ENCODE measurements at regions not wholly inside any gene's neighbourhood (a gene's known extent, or its start where the extent isn't known, plus 50 kb on each side); places are given as distances from the start of the nearest gene placed in this dataset.
"Not testable (repeated sequence)": the region's sequence is repeated elsewhere in the genome, so short reads cannot be mapped to it uniquely, and the experiment has no call there.

DNA sequence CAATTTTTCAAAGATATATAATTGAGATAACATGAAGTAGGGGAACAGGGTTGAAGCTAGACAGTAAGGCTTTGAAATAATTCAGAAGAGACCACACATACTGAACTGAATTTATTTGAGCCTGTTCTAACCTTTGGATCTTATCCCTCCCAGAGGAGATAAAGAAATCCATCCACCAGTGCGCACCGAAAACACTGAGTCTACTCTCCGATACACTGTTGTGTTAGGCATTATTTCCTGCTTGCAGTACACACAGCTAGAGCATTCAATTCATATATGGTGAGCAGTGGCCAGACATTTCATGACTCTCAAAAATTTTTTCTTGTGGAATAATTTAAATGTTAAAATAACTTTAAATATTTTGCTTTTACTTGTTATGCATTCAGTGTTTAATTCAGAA, 342.7 kb downstream of the GPD2 start:
- DNase-seq (ENCODE audit: low read depth in 2 of 2): no peak

DNA sequence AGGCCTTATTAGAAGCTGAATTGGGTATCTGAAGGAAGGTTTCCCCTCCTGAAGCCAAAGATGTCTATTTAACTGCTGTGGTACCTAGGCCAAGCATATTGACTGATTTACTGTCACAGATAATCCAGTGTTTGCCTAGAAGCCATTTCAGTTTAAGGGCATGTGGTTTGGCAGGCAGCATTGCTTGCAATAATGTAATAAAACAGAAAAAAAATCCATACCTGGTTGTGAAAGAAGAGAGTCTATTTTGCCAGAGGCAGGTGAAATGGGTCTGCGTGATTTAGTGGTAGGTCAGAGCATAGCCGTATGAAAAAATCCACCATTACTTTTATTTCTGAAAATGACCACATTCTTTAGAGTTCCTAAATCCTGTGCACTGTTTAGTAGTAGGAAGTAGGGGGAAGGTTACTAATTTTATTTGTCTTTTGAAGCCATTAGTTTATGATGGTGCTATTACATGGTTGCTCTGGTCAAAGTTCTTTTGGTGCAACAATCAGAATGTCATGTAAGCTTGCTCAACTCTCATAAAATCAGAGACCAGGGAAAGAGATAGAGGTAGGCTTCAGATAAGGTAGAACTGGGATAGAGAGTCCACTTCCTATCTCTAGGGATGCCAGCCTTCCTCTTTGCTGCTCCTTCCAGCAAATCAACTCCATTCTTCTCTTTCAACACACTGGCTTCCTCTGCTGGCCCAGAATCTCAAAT, 343.4 kb downstream of the GPD2 start:
- DNase-seq (ENCODE audit: low read depth in 2 of 2): no peak

DNA sequence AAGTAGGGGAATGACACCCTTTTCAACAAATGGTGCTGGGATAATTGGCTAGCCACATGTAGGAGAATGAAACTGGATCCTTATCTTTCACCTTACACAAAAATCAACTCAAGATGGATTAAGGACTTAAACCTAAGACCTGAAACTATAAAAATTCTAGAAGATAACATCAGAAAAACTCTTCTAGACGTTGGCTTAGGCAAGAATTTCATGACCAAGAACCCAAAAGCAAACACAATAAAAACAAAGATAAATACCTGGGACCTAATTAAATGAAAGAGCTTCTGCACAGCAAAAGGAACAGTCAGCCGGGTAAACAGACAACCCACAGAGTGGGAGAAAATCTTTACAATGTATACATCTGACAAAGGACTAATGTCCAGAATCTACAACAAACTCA, 345.5 kb downstream of the GPD2 start:
- not testable (repeated sequence) for DNase-seq (ENCODE audit: low read depth in 2 of 2)

DNA sequence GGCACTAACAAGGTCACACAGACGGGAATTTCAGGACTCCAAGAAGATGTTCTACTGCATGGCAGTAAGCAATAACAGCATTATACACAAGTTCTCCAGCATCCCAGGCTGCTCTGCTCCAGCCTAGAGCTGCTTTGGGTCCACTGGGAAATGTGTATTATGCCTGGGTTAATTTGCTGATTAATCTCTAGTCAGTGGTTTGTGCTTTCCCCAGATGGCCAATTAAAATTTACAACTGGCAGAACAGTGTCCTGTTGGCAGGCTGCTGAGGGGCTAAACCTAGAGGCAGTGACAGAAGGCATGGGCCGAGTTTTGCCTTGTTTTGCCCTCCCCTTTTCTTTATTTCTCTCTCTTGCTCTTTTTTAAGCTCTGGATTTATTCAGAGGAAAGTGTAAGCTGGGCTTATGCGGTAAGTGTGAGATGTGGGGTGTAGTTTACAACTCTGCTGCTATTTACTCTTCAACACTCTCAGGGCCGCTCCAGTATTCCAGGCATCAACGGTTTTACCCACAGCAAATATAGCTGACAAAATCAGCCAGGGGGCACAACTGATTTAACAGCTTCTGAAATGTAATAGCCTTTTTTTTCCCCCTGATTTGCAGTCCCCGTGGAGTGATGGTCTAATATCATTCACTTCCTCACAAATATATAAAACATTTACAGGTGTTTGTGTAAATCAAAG, 348.0 kb downstream of the GPD2 start:
- no peak for DNase-seq (ENCODE audit: low read depth in 2 of 2)

DNA sequence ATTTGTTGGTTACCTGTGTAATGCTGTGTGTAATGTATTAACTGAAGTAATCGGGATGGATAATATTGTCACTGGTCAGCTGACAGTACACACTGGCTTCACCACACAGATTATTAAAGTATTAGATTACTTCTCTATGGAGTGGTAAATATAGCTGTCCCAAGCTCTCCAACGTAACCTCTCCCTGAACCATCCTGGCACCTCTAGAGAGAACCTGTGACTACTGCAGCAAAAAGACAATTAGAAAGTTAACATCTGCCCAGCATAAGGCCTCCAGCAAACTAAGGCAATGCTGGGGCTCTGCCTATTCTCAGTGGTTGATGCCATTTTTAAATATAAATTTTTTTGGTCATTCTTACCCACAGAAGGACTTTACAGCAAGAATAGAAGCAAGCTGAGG, 351.3 kb downstream of the GPD2 start:
- DNase-seq (ENCODE audit: low read depth in 2 of 2): no peak

DNA sequence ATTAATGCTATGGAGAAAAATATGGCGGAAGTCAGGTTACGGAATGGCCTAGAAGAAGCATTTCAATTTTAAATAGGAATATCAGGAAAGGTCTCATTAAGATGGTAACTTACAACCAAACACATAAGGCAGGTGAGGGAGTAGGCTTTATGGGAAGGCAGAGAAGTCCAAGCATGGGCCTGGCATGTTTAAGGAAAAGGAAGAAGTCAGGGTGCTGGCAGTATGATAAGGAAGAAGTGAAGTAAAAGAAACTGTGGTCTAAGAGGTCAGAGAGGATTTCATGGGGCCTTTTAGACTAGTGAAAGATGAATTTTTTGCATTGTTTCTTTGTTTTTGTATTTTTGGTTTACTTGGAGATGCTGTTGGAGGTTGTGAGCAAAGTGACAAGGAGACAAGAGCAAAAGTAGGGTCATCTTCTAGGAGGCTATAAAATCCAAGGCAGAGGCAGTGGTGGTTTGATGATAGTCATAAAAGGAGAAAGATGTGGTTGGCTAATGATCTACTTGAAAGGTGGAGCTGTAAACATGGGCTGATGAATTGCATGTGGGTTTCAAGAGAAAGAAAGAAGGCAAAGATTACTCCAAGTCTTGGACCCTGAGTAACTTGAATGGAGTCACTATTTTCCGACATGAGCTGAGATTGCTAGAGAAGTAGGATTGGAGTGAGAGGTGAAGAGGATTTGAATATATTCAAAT, 354.3 kb downstream of the GPD2 start:
- no peak for DNase-seq (ENCODE audit: low read depth in 2 of 2)

DNA sequence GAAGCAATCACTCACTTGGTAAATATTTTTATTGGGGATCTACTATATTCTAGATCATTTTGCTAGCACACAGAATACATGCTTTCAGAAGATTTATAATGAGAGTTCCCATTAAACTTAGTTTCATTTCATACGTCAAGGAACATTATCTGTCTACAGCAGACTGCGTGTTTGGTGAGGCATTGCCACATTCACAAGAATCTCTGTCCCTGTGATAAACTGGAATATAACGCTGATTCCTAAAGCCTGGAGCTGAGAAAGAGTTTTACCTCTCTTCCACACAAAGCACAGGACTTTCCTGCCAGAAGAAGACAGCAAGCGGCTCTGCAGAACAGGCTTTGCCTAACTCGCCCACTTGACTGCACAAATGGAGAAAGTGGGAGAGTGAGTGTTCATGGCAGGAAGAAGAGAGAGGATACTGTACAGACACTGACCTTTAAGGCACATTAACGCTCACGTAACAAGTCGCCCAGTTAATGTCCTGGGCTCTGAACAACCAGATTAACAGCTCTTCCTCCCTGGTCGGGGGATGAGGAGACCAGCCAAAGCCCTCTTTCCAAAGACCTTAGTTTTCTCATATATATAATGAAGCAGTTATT, 356.2 kb downstream of the GPD2 start:
- no peak for DNase-seq (ENCODE audit: low read depth in 2 of 2)

DNA sequence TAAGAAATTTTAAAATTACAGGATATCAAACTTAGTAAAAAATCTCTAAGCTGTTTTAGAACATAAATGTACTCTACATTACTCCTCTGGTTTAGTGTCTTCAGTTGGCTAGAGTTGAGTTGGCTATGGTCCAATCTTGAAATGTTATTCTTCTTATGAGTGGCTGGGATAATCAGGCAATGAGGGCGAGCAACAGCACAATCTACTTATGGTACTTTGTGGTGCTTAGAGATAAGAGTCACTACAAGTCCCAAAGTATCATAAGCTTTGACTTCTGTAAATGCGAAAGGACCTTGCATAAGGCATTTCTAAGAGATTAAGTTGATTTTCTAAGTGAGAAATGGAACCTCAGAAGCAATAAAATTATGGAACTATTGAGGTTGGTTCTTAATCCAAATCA, 361.7 kb downstream of the GPD2 start:
- DNase-seq (ENCODE audit: low read depth in 2 of 2): no peak

DNA sequence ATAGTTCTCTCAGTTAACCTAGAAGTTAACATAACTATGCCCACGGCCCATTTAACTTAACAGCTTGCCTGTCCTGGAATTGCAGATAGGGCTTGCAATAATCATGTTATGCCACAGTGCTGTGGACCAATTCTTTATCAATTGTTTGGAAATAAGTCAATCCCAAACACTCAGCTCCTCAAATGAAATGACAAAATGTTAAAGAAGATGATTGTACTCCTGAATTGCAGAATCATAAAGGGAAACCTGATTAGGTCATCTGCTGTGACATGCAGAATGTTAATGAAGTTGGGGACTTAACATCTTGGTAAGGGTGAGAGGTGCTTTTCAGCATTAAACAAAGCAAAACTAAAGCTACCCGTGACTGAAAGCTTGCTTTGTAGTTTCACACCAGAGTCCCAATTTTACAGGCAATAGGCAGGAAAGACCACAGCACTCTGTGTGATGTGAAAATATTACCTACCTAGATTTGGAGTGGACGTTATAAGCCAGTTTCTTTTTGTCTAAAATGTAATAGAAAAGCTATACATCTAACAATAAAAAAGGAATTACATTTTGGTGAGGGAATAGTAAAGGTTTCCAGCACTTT, 364.0 kb downstream of the GPD2 start:
- no peak for DNase-seq (ENCODE audit: low read depth in 2 of 2)

DNA sequence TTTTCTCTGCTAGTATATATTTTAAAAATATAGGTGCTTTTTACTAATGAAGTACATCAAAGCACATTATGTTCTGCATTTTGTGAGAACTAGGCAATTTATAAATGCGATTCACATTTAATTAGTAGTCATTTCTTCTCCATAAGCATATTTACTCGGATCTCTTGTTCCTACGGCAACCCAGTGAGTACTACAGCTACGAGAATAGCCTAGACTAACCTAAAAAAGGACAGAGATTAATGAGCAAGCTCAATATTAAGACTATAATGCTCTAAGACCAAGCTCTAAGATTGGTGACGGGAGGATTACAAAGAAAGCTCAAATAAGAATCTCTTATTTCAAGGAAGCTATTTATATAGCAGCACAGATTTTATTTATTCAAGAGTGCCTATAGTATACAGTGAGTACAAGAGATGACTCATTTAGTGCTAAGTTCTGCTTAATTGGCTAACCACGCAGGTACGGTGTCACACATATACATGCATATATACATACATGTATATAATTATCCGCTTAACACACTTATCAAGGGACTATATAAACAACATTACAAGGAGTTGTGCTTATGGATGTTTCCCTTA, 364.7 kb downstream of the GPD2 start:
- DNase-seq (ENCODE audit: low read depth in 2 of 2): no peak

DNA sequence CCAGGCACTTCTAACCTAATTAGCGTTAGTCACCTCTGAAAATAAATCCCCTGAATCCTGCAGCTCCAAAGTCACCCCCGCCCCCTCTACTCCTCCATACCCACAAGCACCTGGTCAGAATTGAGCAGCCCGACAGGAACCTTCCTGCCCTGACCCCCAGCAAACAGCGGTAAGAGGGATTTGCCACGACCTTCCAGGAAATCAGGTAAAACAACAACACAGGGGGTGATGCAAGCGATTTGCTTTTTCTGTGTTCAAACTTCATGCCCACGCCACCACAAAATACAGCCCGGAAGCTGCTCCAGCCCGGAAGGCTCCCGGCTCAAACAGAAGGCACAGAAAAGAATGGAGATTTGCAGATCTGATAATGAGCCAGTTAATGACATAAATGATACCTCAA, 367.1 kb downstream of the GPD2 start:
- DNase-seq (ENCODE audit: low read depth in 2 of 2): no peak

DNA sequence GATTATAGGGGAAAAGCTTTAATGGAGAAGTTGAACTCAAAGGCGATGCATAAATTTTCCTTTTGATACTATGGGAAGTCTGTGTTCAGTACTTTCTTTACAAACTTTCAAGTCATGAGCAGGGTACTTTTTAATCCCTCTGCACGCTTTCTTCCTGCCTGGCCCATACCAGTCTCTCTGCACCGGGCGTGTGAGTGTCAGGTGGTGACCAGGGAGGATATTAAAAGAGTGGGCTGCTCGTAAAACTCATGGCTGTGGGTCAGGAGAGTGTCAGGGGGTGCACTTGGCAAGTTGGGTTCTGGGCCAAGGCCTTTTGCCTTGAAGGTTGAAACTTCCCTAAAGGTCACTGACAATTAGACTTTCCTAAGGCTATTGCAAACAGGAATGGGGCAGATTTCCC, 367.8 kb downstream of the GPD2 start:
- no peak for DNase-seq (ENCODE audit: low read depth in 2 of 2)

DNA sequence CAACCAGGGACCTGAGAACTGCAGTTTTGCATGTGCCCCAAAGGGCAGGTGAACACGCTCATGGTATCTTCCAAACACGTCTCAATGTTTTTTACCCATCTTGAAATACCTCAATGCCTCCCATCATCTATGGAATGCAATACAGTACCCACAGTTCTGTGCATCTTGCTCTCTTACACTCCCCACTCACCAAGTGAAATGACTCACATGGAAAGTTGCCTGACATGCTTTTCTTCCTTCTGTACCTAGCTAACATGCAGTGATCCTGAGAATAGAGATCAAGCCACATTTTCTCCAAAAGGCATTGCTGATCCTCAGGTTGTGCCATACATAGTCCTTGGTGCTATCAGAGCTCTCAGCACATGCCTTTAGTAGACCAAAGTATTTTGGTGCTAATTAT, 373.9 kb downstream of the GPD2 start:
- no peak for DNase-seq (ENCODE audit: low read depth in 2 of 2)

DNA sequence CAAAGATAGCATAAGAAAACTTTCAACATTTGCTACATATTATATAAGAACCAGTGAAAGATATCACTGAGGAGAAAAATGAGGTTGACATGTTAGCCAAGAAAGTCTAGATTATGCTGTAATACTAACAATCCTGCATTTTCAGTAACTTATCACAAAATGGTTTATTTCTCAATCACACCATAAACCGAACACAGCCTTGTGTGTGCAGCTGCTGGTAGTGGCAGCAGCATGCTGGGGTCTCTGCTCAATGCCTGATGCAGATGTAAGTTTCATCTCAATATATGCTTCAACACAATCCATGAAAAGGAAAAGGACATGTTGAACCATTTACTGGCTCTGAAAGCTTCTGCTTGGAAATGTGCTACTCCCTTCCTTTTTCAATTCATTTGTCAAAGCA, 376.3 kb downstream of the GPD2 start:
- no peak for DNase-seq (ENCODE audit: low read depth in 2 of 2)

DNA sequence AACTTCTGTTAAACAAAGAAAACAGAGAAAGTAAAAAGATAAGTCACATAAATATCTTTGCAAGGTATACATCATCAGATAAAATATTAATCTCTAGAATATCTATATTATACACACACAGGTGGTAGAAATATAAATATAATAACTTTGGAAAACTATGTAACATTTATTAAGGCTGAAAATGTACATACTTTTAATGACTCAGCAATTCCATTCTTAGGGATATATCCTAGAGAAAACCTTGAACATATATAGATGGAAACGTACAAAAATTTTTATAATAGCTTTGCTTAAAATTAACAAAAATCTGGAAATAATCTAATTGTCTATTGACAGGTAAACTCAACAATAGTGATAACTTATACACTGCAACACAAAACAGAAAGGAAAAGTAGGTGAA, 381.3 kb downstream of the GPD2 start:
- no peak for DNase-seq (ENCODE audit: low read depth in 2 of 2)

DNA sequence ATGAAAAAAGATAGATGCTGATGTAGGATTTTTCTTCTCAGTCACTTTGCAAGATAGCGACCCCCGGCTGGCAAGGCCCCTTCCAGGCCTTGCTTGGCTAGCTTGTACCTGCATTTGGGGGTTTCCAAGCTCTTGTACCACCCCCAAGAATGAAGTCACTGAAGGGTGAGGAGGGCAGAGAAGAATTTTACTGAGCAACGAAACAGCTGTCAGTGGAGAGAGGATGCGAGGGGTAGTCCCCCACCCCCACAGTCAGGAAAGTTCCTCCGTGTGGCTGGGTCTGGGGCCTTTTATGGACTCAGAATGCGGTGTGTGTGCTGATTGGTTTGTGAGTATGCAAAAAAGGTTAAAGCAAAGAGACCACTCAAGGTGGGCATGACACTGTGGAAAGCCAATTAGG, 382.0 kb downstream of the GPD2 start:
- no peak for DNase-seq (ENCODE audit: low read depth in 2 of 2)

DNA sequence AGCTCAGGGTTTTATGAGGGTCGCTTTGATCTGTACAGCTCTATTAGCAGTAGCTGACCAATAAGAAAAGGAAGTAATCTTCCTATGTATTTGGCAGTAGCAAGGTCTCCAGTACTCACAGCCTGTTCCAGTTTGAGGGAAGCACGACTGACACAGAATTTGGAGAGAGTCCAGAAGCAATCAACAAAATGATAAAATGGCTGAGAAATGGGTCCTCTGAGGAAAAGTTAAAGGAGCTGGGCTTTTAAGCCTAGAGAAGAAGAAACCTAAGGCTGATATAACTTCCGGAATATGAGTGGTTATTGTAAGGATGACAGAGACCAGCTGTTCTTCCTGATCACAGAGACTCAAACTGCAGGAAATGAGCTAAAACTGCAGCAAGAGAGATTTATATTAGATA, 382.8 kb downstream of the GPD2 start:
- peak; percentile 39 to 49 for DNase-seq (ENCODE audit: low read depth in 2 of 2)

DNA sequence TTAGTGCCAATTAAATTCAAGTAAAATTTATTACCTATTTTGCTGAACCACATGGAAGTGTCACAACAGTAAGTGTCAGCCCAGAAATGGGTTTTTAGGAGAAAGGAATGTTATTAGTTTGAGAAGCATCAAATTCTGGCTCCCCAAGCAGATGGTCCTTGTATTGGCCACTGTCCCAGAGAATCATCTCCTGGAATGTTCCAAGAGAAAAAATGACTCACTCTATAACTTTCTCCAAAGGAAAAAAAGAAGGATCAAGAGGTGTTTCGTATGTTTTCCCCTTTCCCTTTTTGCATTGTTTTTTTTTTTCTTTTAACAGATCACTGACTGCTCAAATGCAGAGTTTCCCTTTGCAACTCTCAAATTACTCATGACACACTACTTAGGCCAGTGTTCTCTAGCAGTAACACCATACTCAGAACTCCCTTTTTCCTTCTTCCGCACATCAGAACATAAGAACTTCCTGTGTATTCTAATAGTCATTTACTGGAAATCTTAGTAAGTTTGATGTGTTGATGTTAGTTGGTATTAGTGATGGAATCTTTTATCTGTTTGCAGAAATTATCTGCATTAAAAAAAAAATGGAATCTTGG, 390.3 kb downstream of the GPD2 start:
- DNase-seq (ENCODE audit: low read depth in 2 of 2): peak; percentile 79 to 80

DNA sequence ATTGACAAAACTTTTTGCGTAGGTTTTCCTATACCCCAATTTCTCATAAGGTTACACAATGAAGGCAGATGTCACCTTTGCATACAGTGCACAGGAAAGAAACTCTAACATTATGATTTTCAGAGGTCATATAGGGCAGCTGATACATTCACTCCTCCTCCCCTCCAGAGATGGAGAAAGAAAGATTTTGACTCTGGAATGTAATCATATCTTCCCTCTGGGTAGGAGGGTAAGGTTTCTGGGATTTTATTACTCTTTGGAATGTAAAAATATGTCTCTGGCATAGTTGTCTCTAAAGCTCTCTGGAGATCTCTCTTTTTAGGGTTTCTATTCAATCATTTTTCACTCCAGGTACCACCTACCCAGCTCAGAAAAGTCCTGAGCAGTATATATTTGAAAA, 398.3 kb downstream of the GPD2 start:
- no peak for DNase-seq (ENCODE audit: low read depth in 2 of 2)

DNA sequence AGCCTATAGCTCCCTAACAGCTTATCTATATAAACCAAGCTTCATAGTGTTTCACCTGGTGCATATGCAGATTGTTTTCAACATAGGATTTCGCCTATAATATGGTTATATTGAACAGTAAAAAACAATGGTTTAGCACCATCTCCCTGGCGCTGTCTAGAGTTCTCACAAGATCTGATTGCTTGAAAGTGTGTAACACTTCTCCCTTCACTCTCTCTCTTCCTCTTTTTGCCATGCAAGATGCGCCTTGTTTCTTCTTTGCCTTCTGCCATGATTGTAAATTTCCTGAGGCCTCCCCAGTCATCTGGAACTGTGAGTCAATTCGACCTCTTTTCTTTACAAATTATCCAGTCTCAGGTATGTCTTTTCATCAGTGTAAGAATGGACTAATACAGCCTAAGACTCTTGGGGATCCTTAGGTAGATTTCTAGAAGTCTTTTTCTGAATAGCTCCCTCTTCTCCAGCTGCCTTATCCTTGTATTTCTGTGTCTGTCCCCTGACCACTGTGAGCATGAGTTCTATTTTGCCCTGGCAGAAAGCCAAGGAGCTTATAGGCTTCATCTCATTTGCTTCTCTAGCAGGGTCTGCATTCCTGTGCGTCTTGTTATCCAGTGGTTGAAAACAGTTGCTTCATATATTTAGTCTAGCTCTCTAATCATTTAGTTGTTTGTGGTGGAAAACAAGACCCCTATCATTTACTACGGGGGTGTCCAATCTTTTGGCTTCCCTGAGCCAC, 401.6 kb downstream of the GPD2 start:
- DNase-seq (ENCODE audit: low read depth in 2 of 2): no peak

DNA sequence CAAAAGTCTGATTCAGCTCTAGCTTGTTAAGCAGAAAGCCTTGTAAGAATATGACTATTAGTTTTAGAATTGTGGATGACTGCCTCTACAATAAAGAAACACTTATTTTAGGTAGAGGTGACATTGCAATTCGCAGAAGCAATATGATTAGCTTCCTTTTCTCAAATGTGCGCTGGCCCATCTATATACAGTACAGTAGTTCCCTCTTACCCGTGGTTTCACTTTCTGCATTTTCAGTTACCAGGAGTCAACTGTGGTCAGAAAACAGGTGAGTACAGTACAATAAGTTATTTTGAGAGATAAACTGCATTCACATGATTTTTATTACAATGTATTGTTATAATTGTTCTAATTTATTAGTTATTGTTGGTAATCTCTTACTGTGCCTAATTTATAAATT, 405.1 kb downstream of the GPD2 start:
- no peak for DNase-seq (ENCODE audit: low read depth in 2 of 2)

Data from fibroblast of skin of left biceps (primary cell).